ENCODE measurements at regions not wholly inside any gene's neighbourhood (a gene's known extent, or its start where the extent isn't known, plus 50 kb on each side); places are given as distances from the start of the nearest gene placed in this dataset.

- Histone ChIP-seq H3K4me1 (ENCODE audit: control insufficient read depth in 1 of 2, insufficient read depth in 2 of 2, low read length in 2 of 2) (no peaks in the 10 kb centered on the region), H4K20me1 (ENCODE audit: insufficient read depth, low read length) (no peaks in the 10 kb centered on the region), H3K9ac (ENCODE audit: insufficient read depth, low read length, poor library complexity, severe bottlenecking) (no peak overlapping the region), H3K36me3 (replicated peaks in 1 of 2; ENCODE audit: control insufficient read depth in 1 of 2, insufficient read depth in 2 of 2, low read length in 2 of 2) (no peaks in the 10 kb centered on the region), H2AFZ (ENCODE audit: insufficient read depth, low read depth, low read length, poor library complexity, severe bottlenecking) (no peak overlapping the region), H3K9me3 (replicated peaks in 1 of 2; ENCODE audit: control insufficient read depth in 1 of 2, insufficient read depth in 1 of 2, low read length in 2 of 2) (no peaks in the 10 kb centered on the region), H3K27me3 (ENCODE audit: control insufficient read depth in 2 of 2, insufficient read depth in 2 of 2, low read length in 2 of 2) (no peaks in the 10 kb centered on the region), H3K4me3 (replicated peaks in 1 of 3; ENCODE audit: low read depth in 2 of 3, low read length in 3 of 3) (no peak overlapping the region), H3K27ac (ENCODE audit: low read depth in 1 of 2, low read length in 2 of 2) (no peak overlapping the region), H3K4me2 (replicated peaks; ENCODE audit: extremely low read depth, low read length, poor library complexity, severe bottlenecking) (no peak overlapping the region), H3K79me2 (ENCODE audit: insufficient read depth, low read length) (no peaks in the 10 kb centered on the region)
- no peak for TF ChIP-seq CTCF (IDR thresholded peaks at IDR 0.05)
- DNase-seq, result no peak
- Mint-ChIP-seq H3K36me3 (no peaks in the 10 kb centered on the region), H3K9me3 (peaks cover 0 to 6% (median 2%) of the 10 kb centered on the region in 7 donors), H3K4me3 (no peak overlapping the region), H3K27me3 (ENCODE audit: low read depth in 3 of 3) (no peaks in the 10 kb centered on the region), H3K27ac (no peak overlapping the region), H3K4me1 (peaks cover 8% of the 10 kb centered on the region)
- no CpG with 5 or more reads among the region's 2 CpGs for WGBS (ENCODE audit: insufficient coverage)
- intact Hi-C loops (cut with micrococcal nuclease), result no loop called here
Observed at GRCh38 chr21:27268290-27268689, 301.4 kb upstream of the ADAMTS5 start.

GRCh38 chr21:27265949-27266348 is 299.1 kb upstream of the ADAMTS5 start:
- intact Hi-C loops (cut with micrococcal nuclease), result no loop called here

More at GRCh38 chr21:27265949-27266348, 299.1 kb upstream of the ADAMTS5 start:
- Histone ChIP-seq H4K20me1 (ENCODE audit: insufficient read depth, low read length) (no peaks in the 10 kb centered on the region), H3K9ac (ENCODE audit: insufficient read depth, low read length, poor library complexity, severe bottlenecking) (no peak overlapping the region), H3K4me1 (ENCODE audit: control insufficient read depth in 1 of 2, insufficient read depth in 2 of 2, low read length in 2 of 2) (no peaks in the 10 kb centered on the region), H3K4me2 (replicated peaks; ENCODE audit: extremely low read depth, low read length, poor library complexity, severe bottlenecking) (no peak overlapping the region), H3K27ac (ENCODE audit: low read depth in 1 of 2, low read length in 2 of 2) (no peak overlapping the region), H3K27me3 (ENCODE audit: control insufficient read depth in 2 of 2, insufficient read depth in 2 of 2, low read length in 2 of 2) (no peaks in the 10 kb centered on the region), H3K9me3 (replicated peaks in 1 of 2; ENCODE audit: control insufficient read depth in 1 of 2, insufficient read depth in 1 of 2, low read length in 2 of 2) (no peaks in the 10 kb centered on the region), H2AFZ (ENCODE audit: insufficient read depth, low read depth, low read length, poor library complexity, severe bottlenecking) (no peak overlapping the region), H3K79me2 (ENCODE audit: insufficient read depth, low read length) (no peaks in the 10 kb centered on the region), H3K36me3 (replicated peaks in 1 of 2; ENCODE audit: control insufficient read depth in 1 of 2, insufficient read depth in 2 of 2, low read length in 2 of 2) (no peaks in the 10 kb centered on the region), H3K4me3 (replicated peaks in 1 of 3; ENCODE audit: low read depth in 2 of 3, low read length in 3 of 3) (no peak overlapping the region)
- peaks cover 8% of the 10 kb centered on the region for H3K4me1 Mint-ChIP-seq
- DNase-seq, result no peak
- no peak overlapping the region for H3K4me3 Mint-ChIP-seq
- no peaks in the 10 kb centered on the region for H3K27me3 Mint-ChIP-seq (ENCODE audit: low read depth in 3 of 3)
- WGBS (ENCODE audit: insufficient coverage), result 92% methylated on average over 1 of the region's 2 CpGs
- H3K27ac Mint-ChIP-seq, result no peak overlapping the region
- TF ChIP-seq CTCF (IDR thresholded peaks at IDR 0.05), result no peak
- peaks cover 0 to 2% (median 0%) of the 10 kb centered on the region in 7 donors for H3K9me3 Mint-ChIP-seq
- H3K36me3 Mint-ChIP-seq, result no peaks in the 10 kb centered on the region
